HG03196 (cell line): ENCODE measurements at regions not wholly inside any gene's neighbourhood (a gene's known extent, or its start where the extent isn't known, plus 50 kb on each side); places are given as distances from the start of the nearest gene placed in this dataset.
"Not testable (repeated sequence)": the region's sequence is repeated elsewhere in the genome, so short reads cannot be mapped to it uniquely, and the experiment has no call there.

Source experiments
- ATAC-seq: cut with Tn5 transposase; IDR thresholded peaks from one replicate; pipeline ENCODE4 v1.9.1; 2021; ENCODE audit not compliant: unreplicated experiment

GRCh38 chr9:42656789-42657188 is 473.3 kb downstream of the SPATA31A6 start:
- ATAC-seq = not testable (repeated sequence)

GRCh38 chr9:42657496-42657895 is 474.0 kb downstream of the SPATA31A6 start:
- not testable (repeated sequence) for ATAC-seq

- ATAC-seq = not testable (repeated sequence)
Measured at GRCh38 chr9:42697146-42697545, 513.7 kb downstream of the SPATA31A6 start.

DNA sequence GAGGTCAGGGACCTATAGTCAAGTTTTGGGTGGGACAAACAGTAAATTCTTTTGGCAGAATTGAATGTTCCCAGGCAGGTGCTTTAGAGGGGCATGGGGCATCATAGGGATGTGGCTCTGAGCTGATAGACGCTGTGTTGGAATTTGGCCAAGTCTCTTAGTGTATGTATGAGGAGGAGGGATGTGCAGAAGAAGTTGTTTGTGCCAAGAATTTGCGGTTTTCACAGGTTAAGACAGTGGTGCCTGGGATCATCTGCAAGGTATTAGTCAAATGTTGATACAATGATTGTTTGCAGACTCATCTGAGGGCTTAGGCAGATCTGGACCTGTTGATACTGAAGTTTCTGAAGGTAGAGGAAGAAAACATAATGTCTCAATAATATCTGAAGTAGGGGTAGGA is 519.4 kb downstream of the SPATA31A6 start:
- not testable (repeated sequence) for ATAC-seq

DNA sequence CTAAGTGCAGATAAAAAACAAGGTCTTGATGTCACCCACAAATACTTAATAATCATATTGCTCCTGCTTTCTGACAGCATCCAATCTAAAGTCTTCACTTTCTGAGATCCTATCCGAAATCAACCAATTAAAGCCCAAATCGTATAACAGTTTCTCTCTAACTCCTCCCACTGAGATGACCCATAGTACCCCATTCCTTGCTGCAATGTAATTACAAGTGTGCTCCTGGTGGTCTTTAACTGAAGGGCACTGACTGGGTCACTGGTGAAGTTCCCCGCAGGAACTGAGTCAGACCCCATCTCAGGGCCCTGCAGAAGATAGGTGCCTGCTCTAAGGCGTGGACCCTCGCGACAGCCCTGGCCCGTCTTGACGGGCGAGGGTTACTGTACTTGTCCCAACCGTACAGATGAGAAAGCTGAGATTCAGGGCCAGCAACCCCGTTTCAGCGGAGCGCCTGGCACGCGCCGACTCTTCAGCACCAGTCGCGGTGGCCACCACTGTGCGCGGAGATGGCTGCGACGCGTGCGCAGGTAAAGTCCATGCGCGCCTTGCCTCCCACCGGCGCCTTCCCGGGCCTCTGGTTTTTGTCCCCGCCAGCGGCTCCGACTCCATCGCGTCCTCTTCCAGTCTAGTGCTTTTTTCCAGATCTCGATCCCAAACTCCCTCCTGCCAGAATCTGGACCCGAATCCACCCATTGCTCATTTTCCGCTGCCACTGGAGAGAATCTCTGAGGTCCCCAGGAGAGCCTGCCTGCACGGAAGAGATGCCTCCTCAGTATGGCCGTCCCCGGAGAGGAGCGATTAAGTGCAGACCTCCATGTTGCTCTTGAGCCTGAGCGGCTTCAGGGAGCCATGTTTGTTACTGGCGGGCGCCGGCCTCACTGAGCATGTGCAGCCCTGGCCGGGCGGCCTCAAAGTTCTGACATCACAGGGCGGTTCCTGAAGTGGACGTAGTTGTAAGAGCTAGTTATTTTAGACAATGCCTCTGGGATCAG is 541.7 kb downstream of the SPATA31A6 start:
- ATAC-seq = not testable (repeated sequence)

DNA sequence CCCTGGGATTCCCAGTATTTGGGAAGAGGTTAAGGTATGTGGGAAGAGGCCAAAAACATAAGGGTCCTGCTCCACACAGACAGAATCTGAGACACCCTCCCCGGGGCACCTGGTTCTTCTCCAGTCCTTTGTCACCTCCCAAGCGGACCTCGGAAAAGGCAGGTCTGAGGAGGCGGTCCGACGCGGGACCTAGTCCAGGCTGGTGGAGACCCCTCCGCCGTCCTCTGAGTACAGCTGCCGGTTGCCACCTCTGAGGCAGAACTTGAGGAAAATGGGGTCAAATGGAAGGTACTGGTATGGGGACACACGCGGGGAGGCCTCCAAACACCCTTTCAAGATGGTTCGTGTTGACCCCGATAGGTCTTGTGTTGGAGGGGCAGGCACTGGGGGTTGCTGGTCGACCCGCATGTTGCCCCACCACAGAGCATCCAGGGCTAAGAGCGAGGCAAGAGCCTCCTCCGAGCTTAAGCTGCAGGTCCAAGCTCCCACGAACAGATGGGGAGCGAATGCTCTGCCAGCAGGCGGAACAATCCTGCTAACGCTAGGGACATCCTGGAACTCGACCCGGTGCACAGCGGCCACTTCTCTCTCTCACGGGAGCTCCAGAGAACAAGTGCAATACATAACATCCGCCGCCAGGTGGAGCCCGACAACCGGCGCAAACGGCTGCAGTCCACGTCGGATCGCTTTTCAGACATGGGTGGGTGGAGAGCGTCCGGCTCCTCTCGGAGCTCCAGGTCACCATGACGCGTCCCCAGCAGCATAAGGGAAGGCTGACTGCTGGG is 559.8 kb downstream of the SPATA31A6 start:
- ATAC-seq = peak; percentile 55

- not testable (repeated sequence) for ATAC-seq
Measured at GRCh38 chr9:42757251-42757650, 573.8 kb downstream of the SPATA31A6 start.

DNA sequence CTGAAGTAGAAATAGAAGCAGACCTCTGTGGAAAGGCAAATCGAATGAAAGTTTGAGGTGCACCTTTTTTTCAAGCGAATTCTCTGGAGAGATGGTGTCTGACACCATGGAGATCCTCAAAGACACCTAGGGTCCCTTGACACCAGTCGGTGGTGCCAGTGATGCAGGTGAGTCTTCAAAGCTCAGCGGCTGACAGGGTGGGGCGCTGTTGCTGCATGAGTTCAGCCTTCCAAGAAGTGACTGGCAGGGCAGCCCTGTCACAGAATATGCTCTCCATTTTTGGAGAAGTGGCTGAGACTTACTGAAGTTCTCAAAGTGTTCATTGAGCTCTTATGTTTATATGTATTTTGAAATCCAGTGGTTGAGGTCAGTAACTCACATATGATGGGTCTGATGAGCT is 575.9 kb downstream of the SPATA31A6 start:
- ATAC-seq = not testable (repeated sequence)

GRCh38 chr9:42782201-42782600 is 598.7 kb downstream of the SPATA31A6 start:
- ATAC-seq = not testable (repeated sequence)

GRCh38 chr9:42792725-42793124 is 609.3 kb downstream of the SPATA31A6 start:
- ATAC-seq = not testable (repeated sequence)

DNA sequence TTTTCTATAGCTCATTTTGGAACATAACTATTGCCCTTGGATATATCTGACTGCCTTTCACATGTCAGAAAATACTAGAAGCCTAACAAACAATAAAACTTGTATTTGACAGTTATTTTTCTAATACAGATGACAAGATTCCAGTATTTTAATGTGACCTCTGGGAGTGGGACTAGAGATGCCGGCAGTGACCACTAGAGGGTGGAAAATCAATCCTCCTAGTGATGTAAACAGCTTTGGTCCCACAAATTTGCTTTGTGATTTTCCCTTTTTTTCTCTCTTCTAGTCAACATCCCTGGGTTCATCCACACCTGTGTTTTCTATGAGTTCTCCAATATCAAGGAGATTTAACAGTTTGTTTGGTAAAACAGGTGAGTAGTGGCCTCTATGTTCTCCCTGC is 615.1 kb downstream of the SPATA31A6 start:
- ATAC-seq = not testable (repeated sequence)

DNA sequence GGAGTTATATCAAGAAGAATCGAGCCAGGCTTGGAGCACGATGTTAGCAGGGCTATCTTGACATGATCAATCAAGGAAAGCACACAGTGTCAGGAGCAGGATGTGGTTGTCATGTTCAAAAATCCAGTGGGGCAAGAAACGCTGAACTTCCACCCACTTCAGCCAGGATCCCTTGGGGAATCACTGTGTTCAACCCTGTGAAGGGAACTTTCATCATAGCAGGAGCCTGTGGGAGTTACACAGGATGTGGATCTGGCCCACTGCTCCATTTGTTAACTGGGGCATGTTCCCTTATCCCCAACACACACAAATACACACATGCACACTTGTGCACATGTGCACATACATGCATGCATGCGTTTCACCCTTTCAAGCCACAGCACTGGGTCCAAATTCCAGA is 619.3 kb downstream of the SPATA31A6 start:
- not testable (repeated sequence) for ATAC-seq

- ATAC-seq = not testable (repeated sequence)
Measured at GRCh38 chr9:42806674-42807073, 623.2 kb downstream of the SPATA31A6 start.

DNA sequence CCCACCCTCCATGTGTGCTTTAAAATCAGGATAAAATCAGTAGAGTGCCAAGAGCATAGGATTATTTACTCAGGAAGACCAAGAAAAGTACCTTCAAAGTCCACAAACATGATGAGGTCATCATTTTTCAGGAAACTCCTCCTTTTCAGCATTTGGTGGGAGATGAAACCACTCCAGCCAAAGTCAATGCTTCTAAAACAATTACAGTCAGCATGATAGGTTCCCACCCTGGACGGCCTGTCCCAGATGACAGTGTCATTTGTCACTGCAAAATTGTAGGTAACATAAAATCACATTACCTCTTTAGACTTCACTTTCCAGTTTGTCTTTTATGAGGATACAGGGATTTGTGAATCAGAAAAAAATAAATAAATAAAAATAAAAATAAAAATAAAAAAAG is 638.0 kb downstream of the SPATA31A6 start:
- ATAC-seq = not testable (repeated sequence)

DNA sequence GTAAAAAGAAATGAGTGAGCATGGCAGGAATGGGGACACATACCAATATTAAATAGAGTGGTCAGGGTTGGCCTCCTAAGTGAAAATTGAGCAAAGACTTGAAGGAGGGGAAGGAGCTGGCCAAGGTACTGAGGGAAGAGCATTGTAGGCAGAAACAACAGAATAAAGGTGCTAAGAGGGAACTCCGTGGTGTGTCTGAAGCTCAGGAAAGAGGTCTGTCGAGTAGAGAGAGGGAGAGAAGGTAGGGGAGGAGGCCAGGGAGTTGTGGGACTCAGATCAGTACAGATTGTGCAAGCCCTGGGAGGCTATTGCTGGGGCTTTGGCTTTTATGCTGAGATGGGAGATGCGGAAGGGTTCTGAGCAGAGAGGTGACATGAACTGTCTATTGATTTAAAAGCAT is 664.7 kb downstream of the SPATA31A6 start:
- not testable (repeated sequence) for ATAC-seq

- not testable (repeated sequence) for ATAC-seq
Measured at GRCh38 chr9:42850896-42851693, 667.6 kb downstream of the SPATA31A6 start.

DNA sequence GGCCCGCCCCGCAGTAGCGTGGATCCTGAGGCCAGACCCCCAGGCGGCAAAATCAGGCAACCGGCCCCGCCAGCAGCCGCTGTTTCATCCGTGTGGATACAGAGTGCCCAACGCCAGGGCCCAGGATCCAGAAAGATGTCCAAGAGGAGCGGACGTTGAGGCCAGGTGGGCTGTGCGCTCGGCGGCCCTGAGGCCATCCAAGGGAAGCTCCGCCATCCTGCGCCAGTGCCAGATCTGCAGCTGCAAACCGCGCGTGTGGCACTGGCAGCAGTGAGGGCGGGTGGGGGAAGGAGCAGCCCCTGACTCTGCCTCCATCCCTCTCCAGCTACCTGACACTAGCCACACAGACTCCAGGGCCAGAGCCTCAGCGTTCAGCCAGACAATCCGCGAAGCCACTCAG is 668.2 kb downstream of the SPATA31A6 start:
- not testable (repeated sequence) for ATAC-seq

GRCh38 chr9:42852133-42852930 is 668.9 kb downstream of the SPATA31A6 start:
- ATAC-seq = not testable (repeated sequence)

GRCh38 chr9:42860133-42860532 is 676.7 kb downstream of the SPATA31A6 start:
- not testable (repeated sequence) for ATAC-seq

- not testable (repeated sequence) for ATAC-seq
Measured at GRCh38 chr9:42862465-42862864, 679.0 kb downstream of the SPATA31A6 start.
